ENCODE measurements at regions not wholly inside any gene's neighbourhood (a gene's known extent, or its start where the extent isn't known, plus 50 kb on each side); places are given as distances from the start of the nearest gene placed in this dataset.

DNA sequence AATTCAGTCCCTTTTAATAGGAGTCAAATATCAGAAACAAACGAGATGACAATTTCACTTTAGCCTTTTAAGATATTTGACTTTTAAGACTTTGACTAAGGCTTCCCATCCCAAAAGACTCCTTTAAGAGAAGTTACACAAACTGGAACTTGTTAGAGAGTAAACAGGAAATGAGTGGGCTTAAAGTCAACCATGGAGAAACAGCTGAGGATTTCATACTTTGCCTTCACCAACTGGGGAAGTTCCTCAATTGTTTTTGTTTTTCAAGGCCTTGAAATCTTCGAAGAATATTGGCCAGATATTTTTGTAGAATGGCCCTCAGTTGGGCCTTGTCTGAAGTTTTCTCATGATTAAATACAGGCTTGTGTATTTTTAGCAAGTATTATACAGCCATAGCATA is 227.3 kb downstream of the POU4F1 start:
- no peak for DNase-seq
- Histone ChIP-seq H3K27me3 (no peaks in the 10 kb centered on the region), H3K9me3 (no peaks in the 10 kb centered on the region), H3K4me3 (no peak overlapping the region), H3K9ac (ENCODE audit: low read depth in 2 of 2, low read length in 2 of 2) (no peak overlapping the region), H3K27ac (no peak overlapping the region), H3K4me1 (no peaks in the 10 kb centered on the region), H3K36me3 (no peaks in the 10 kb centered on the region)
- no peak for TF ChIP-seq CTCF (IDR thresholded peaks at IDR 0.05)
- intact Hi-C loops (cut with DNase I), result no loop called here

DNA sequence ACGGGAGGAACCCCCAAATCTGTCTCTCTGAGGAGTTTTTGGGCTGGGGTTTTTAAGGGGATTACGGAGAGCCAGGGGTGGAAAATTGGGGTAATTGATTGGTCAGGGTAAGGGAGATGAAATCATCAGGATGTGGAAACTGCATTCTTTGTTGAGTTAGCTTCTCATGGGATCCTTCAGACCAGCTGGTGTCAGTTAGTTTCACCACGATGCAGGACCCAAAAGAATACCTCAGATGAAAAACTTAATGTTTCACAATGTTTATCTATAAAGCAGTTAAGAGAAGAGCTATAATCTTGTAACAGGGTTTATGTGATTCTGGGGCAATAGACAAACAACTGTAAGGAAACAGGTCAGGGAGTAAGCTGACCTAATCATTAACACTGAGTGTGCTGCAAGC is 230.8 kb downstream of the POU4F1 start:
- Histone ChIP-seq H3K27ac (no peak overlapping the region), H3K4me3 (no peak overlapping the region), H3K9me3 (no peaks in the 10 kb centered on the region), H3K9ac (ENCODE audit: low read depth in 2 of 2, low read length in 2 of 2) (no peak overlapping the region), H3K27me3 (no peaks in the 10 kb centered on the region), H3K4me1 (no peaks in the 10 kb centered on the region), H3K36me3 (no peaks in the 10 kb centered on the region)
- DNase-seq, result no peak
- no peak for TF ChIP-seq CTCF (IDR thresholded peaks at IDR 0.05)
- intact Hi-C loops (cut with DNase I), result no loop called here

DNA sequence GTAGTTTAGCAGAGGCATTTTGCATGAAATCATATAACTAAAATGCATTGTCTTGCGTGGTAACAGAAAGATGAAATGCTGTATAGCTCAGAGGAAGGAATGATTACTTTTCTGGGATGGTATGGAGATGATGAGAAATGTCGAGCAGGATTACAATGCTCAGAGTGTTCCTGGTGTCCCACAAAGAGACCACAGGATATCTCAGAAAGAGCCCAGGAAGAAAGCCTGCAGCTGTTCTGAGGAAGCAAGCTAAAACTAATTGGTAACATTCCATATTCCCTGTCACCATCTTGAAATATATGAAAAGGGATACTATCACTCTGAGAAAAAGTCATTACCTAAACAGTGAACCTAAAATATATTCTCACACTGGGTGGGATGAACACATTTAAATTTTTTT is 233.1 kb downstream of the POU4F1 start:
- no peak for DNase-seq
- Histone ChIP-seq H3K9ac (ENCODE audit: low read depth in 2 of 2, low read length in 2 of 2) (no peak overlapping the region), H3K27me3 (no peaks in the 10 kb centered on the region), H3K9me3 (no peaks in the 10 kb centered on the region), H3K36me3 (no peaks in the 10 kb centered on the region), H3K27ac (no peak overlapping the region), H3K4me3 (no peak overlapping the region), H3K4me1 (no peaks in the 10 kb centered on the region)
- intact Hi-C loops (cut with DNase I), result no loop called here
- TF ChIP-seq CTCF (IDR thresholded peaks at IDR 0.05), result no peak

GRCh38 chr13:78364711-78365110 is 238.6 kb downstream of the POU4F1 start:
- H3K9me3 ChIP-seq, result no peaks in the 10 kb centered on the region
- H3K4me3 ChIP-seq, result no peak overlapping the region
- H3K4me1 ChIP-seq, result no peaks in the 10 kb centered on the region
- intact Hi-C loops (cut with DNase I), result no loop called here
- no peaks in the 10 kb centered on the region for H3K27me3 ChIP-seq
- H3K9ac ChIP-seq (ENCODE audit: low read depth in 2 of 2, low read length in 2 of 2), result no peak overlapping the region
- no peak for TF ChIP-seq CTCF (IDR thresholded peaks at IDR 0.05)
- H3K27ac ChIP-seq, result no peak overlapping the region
- no peak for DNase-seq
- H3K36me3 ChIP-seq, result no peaks in the 10 kb centered on the region

- DNase-seq, result no peak
- intact Hi-C loops (cut with DNase I), result no loop called here
- no peak for TF ChIP-seq CTCF (IDR thresholded peaks at IDR 0.05)
- no peak overlapping the region for H3K27ac ChIP-seq
- H3K9ac ChIP-seq (ENCODE audit: low read depth in 2 of 2, low read length in 2 of 2), result no peak overlapping the region
- no peaks in the 10 kb centered on the region for H3K9me3 ChIP-seq
- no peak overlapping the region for H3K4me3 ChIP-seq
- no peaks in the 10 kb centered on the region for H3K4me1 ChIP-seq
- H3K36me3 ChIP-seq, result no peaks in the 10 kb centered on the region
- no peaks in the 10 kb centered on the region for H3K27me3 ChIP-seq
These were observed 262.3 kb downstream of the POU4F1 start for GRCh38 chr13:78341032-78341431.

DNA sequence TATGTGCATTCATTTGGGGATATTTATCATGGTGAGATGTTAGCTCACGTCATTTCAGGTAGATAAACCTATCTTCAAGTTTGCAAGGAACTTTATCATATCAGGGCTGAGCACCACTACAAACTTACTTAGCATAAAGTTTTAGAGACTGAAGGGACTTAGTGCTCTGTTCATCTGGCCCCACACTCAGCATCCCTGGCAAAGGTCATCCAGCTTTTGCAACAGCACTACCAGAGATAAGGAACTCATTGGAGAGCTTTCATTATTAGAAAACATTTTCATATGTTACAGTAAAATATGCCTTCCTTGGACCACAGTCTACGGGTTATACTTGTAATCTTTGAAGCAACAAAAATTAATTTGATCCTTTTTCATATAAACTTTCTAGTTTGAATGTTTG is 263.4 kb downstream of the POU4F1 start:
- DNase-seq, result no peak
- H3K27ac ChIP-seq, result no peak overlapping the region
- H3K36me3 ChIP-seq, result no peaks in the 10 kb centered on the region
- intact Hi-C loops (cut with DNase I), result no loop called here
- TF ChIP-seq CTCF (IDR thresholded peaks at IDR 0.05), result no peak
- no peaks in the 10 kb centered on the region for H3K27me3 ChIP-seq
- H3K4me3 ChIP-seq, result no peak overlapping the region
- no peak overlapping the region for H3K9ac ChIP-seq (ENCODE audit: low read depth in 2 of 2, low read length in 2 of 2)
- H3K9me3 ChIP-seq, result no peaks in the 10 kb centered on the region
- no peaks in the 10 kb centered on the region for H3K4me1 ChIP-seq

All from colonic mucosa (tissue), 4 donors.